ENCODE measurements at regions not wholly inside any gene's neighbourhood (a gene's known extent, or its start where the extent isn't known, plus 50 kb on each side); places are given as distances from the start of the nearest gene placed in this dataset.

DNA sequence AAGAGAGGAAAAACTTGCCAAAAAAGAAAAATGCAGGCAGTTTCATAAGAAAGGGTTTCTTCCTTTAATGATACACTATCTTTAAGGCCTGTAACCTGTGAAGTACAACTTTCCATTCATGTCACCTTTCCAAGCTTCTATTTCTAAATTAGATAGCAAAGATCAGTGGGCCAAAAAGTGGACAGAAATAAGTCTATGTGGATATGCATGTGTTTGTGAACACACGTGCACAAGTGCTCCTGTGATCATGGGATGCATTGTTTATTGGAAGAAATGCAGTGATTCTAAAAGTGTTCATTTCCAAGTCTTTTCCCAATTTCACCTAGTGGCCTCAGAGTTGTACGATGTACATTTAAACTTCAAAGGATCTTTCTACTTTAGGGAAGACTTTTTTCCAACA, 230.0 kb upstream of the BLID start:
- Mint-ChIP-seq H3K36me3 (peaks cover 27% of the 10 kb centered on the region), H3K27ac (no peak overlapping the region), H3K9me3 (peaks cover 31% of the 10 kb centered on the region), H3K4me1 (no peaks in the 10 kb centered on the region), H3K27me3 (ENCODE audit: insufficient read depth, low read depth) (peaks cover 5% of the 10 kb centered on the region), H3K4me3 (no peak overlapping the region)
- no peak for DNase-seq (ENCODE audit: low spot score)
- Histone ChIP-seq H3K79me2 (ENCODE audit: low read depth) (no peaks in the 10 kb centered on the region), H3K4me1 (no peaks in the 10 kb centered on the region), H2AFZ (replicated peaks) (no peak overlapping the region), H3F3A (ENCODE audit: low read depth) (no peaks in the 10 kb centered on the region), H3K9ac (no peak overlapping the region), H3K4me3 (no peak overlapping the region), H3K27ac (no peak overlapping the region), H4K20me1 (ENCODE audit: low read depth) (no peaks in the 10 kb centered on the region), H3K36me3 (no peaks in the 10 kb centered on the region), H3K27me3 (no peaks in the 10 kb centered on the region), H3K4me2 (no peak overlapping the region), H3K9me3 (ENCODE audit: low read depth) (no peaks in the 10 kb centered on the region)
- TF ChIP-seq EZH2 (IDR thresholded peaks at IDR 0.05) (no peak), EZH2phosphoT487 (IDR thresholded peaks at IDR 0.05) (no peak)
- TF ChIP-seq, protein P1, sequence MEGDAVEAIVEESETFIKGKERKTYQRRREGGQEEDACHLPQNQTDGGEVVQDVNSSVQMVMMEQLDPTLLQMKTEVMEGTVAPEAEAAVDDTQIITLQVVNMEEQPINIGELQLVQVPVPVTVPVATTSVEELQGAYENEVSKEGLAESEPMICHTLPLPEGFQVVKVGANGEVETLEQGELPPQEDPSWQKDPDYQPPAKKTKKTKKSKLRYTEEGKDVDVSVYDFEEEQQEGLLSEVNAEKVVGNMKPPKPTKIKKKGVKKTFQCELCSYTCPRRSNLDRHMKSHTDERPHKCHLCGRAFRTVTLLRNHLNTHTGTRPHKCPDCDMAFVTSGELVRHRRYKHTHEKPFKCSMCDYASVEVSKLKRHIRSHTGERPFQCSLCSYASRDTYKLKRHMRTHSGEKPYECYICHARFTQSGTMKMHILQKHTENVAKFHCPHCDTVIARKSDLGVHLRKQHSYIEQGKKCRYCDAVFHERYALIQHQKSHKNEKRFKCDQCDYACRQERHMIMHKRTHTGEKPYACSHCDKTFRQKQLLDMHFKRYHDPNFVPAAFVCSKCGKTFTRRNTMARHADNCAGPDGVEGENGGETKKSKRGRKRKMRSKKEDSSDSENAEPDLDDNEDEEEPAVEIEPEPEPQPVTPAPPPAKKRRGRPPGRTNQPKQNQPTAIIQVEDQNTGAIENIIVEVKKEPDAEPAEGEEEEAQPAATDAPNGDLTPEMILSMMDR (IDR thresholded peaks at IDR 0.05), result no peak

DNA sequence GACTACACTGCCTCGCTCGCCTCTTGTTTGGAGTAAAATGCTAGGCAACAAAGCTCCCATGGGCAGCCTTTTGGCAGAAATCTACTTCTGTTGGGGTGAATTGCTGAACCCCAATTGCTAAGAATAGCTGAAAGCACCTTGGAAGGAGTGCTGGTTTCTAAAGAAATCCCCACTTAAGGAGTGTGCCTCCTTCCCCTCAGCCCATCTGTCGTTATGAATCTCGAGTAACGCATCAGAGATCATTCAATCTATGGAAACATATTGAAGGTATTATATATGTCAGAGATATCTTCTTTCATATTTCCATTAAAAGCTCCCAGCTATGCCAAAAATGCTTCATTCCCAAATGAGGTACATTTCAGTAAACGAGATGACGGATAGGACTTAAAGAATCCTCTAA, 229.6 kb upstream of the BLID start:
- no peaks in the 10 kb centered on the region for H3F3A ChIP-seq (ENCODE audit: low read depth)
- H3K9ac ChIP-seq, result no peak overlapping the region
- H3K27me3 ChIP-seq, result no peaks in the 10 kb centered on the region
- Mint-ChIP-seq H3K27me3 (ENCODE audit: insufficient read depth, low read depth) (peaks cover 5% of the 10 kb centered on the region), H3K27ac (no peak overlapping the region), H3K36me3 (peaks cover 28% of the 10 kb centered on the region), H3K4me3 (no peak overlapping the region), H3K4me1 (peaks cover 3% of the 10 kb centered on the region), H3K9me3 (peaks cover 28% of the 10 kb centered on the region)
- H3K36me3 ChIP-seq, result no peaks in the 10 kb centered on the region
- no peaks in the 10 kb centered on the region for H3K79me2 ChIP-seq (ENCODE audit: low read depth)
- no peak for DNase-seq (ENCODE audit: low spot score)
- TF ChIP-seq EZH2phosphoT487 (IDR thresholded peaks at IDR 0.05) (no peak), EZH2 (IDR thresholded peaks at IDR 0.05) (no peak)
- TF ChIP-seq, protein P1 (IDR thresholded peaks at IDR 0.05), result no peak
- no peaks in the 10 kb centered on the region for H3K9me3 ChIP-seq (ENCODE audit: low read depth)
- no peaks in the 10 kb centered on the region for H4K20me1 ChIP-seq (ENCODE audit: low read depth)
- H2AFZ ChIP-seq (replicated peaks), result no peak overlapping the region
- H3K4me2 ChIP-seq, result no peak overlapping the region
- no peak overlapping the region for H3K27ac ChIP-seq
- no peak overlapping the region for H3K4me3 ChIP-seq
- no peaks in the 10 kb centered on the region for H3K4me1 ChIP-seq

DNA sequence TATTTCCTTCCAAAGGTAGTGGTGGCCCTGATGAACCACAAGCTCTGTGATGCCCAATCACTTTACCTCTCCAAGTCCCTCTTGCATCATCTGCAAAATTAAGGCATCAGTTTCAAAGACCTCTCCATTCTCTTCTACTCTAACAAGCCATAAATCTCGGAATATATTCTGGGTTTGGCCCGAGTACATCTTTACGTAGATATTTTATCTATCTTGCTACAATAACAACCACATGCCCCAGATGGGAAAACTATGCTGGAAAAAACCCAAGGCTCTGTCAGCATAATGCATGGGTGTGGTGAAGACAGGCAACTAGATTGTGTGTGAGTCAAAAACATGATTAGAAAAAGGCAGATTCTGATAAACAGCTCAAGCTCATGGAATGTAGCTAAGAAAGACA, 228.2 kb upstream of the BLID start:
- H3K36me3 Mint-ChIP-seq, result peaks cover 30% of the 10 kb centered on the region

More for the DNA sequence above, 228.2 kb upstream of the BLID start:
- Histone ChIP-seq H3K36me3 (no peaks in the 10 kb centered on the region), H3K4me2 (no peak overlapping the region), H3K27me3 (no peaks in the 10 kb centered on the region), H3K4me3 (no peak overlapping the region), H3K79me2 (ENCODE audit: low read depth) (no peaks in the 10 kb centered on the region), H3K4me1 (no peaks in the 10 kb centered on the region), H3K27ac (no peak overlapping the region), H2AFZ (replicated peaks) (no peak overlapping the region), H4K20me1 (ENCODE audit: low read depth) (no peaks in the 10 kb centered on the region), H3K9me3 (ENCODE audit: low read depth) (no peaks in the 10 kb centered on the region), H3F3A (ENCODE audit: low read depth) (no peaks in the 10 kb centered on the region), H3K9ac (no peak overlapping the region)
- Mint-ChIP-seq H3K9me3 (peaks cover 24% of the 10 kb centered on the region), H3K27me3 (ENCODE audit: insufficient read depth, low read depth) (peaks cover 5% of the 10 kb centered on the region), H3K4me1 (peaks cover 6% of the 10 kb centered on the region), H3K27ac (no peak overlapping the region), H3K4me3 (no peak overlapping the region)
- TF ChIP-seq EZH2phosphoT487 (IDR thresholded peaks at IDR 0.05), result no peak
- TF ChIP-seq, protein P1 (IDR thresholded peaks at IDR 0.05), result no peak
- TF ChIP-seq EZH2 (IDR thresholded peaks at IDR 0.05), result no peak
- no peak for DNase-seq (ENCODE audit: low spot score)
